HG02884 (cell line): ENCODE measurements at regions not wholly inside any gene's neighbourhood (a gene's known extent, or its start where the extent isn't known, plus 50 kb on each side); places are given as distances from the start of the nearest gene placed in this dataset.
"Not testable (repeated sequence)": the region's sequence is repeated elsewhere in the genome, so short reads cannot be mapped to it uniquely, and the experiment has no call there.

ENCODE experiments used
- ATAC-seq: cut with Tn5 transposase; IDR thresholded peaks from one replicate; pipeline ENCODE4 v1.9.1; 2021; ENCODE audit warnings: mild to moderate bottlenecking, moderate library complexity; ENCODE audit not compliant: unreplicated experiment

DNA sequence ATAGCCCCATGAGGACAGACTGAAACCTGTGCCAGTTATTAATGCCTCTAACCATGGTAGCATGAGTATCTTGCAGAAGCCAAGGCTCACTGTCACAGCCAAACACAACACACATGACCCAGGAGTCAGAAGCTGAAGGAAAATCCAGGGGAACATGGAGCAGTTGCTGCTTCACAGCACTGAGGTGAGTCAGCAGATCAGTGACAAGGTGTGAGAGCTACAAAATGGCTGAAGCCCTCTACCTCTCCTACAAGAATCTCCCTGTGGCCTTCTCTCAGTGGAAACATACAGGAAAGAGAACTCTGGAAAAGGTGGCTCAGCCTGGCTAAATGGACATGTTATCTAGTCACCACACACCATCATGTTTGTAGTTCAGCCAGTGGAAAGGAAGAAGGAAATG lies 93.5 kb downstream of the NAB1 start:
- no peak for ATAC-seq

DNA sequence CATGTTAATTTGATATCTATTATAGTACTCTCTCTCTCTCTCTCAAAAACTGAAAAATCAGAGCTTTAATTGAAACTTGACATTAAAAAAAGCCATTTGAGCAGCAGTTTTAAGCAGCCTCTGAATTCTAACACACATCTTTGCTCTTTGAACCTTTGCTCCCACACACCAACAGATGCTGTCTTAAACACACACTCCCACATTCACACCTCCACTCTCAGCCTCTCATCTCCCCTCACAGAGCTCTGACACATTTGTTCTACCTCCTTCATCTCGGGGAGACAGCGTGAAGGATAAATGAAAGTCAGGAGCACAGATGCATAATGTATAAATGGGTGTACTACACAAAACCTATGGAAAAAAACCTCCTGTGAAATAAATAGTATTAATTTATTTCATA lies 95.2 kb downstream of the NAB1 start:
- ATAC-seq = no peak

DNA sequence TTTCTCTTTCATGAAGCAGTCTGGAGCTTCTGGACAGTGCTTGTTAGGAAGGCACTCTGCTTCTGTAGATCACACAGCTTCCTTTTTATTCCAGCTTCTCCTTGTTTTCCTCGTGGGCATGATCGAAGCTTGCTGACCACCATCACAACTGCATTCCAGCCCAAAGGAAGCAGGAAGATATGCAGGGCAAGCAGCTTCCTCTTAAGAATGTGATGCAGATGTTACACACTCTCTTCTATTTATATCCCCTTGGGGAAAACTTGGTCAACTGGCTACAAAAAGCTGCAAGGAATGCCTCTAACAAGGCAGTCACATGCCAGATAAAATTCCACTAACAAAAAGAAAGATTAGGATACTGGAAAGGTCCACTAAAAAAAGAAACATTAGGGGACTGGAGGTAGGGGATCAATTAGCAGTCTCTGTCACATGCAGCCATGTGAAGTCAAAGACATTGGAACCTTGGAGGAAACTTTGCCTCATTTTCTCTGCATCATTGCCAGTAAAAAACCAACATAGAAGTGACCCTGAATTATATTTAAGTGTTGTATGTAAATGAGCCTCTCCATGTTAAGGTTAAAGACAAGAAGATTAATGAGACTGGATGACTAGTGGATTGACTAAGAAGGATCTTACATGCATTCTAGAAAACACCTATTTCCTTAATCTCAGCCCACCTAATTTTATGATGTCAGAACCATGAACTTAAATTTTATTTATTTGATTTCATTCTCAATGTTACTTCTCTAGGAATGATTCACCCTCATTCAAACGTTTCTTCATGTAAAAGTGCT lies 98.3 kb downstream of the NAB1 start:
- no peak for ATAC-seq

DNA sequence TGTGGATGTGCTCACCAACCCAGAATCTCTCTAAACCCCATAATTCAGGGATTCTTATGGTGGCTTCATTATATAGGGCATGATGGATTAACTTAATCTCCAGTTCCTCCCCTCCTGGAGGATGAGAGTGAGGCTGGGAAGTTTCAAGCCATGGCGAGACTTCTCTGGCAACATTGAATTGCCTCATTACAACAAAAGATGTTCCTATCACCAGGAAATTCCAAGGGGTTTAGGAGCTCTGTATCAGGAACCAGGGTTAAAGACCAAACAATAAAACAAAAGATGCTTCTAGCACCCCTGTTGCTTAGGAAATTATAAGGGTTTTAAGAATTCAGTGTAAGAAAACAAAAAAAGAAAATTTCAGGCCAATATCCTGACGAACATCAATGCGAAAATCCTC lies 100.1 kb downstream of the NAB1 start:
- no peak for ATAC-seq

DNA sequence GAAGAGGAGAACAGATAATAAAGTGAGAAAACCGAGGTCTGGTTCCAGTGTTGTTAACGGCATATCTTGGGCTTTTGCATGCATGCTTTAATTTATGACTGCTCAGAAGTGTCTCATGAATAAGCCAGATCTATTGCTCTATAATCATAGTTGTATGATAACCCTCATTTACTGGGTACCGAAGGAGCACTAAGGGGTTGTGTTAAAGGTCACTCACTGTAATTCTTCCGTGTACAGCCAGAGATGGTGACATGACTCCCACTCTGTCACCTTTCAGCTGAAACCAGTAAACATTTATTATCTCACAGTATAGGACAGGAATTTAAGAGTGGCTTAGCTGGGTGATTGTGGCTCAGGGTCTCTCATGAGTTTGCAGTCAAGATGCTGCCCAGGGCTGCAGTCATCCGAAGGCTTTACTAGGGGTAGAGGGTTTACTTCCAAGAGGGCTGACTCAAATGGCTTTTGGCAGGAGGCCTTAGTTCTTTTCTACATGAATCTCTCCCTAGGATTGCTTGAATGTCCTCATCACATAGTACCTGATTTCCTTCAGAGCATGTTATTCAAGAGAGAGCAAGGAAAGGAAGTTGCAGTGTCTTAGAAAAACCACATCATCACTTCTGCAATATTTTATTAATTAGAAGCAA lies 107.0 kb downstream of the NAB1 start:
- ATAC-seq = no peak

DNA sequence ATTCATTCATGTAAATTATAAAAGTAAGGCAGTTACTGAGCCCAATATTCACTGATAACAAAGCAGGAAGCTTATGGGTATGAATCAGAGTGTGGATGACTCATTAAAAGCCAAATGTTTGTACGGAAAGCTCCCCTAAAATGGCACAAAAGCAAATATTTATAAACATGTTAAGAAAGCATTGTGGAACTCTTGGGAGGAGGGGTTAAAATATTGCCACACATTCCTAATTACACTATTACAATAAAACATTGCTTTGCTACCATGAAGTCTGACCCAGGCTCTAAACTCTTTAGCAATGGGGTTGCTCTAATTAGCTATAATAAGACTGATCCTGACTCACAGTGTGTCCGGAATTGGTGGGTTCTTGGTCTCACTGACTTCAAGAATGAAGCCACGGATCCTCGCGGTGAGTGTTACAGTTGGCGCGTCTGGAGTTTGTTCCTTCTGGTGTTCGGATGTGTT lies 110.9 kb downstream of the NAB1 start:
- no peak for ATAC-seq

DNA sequence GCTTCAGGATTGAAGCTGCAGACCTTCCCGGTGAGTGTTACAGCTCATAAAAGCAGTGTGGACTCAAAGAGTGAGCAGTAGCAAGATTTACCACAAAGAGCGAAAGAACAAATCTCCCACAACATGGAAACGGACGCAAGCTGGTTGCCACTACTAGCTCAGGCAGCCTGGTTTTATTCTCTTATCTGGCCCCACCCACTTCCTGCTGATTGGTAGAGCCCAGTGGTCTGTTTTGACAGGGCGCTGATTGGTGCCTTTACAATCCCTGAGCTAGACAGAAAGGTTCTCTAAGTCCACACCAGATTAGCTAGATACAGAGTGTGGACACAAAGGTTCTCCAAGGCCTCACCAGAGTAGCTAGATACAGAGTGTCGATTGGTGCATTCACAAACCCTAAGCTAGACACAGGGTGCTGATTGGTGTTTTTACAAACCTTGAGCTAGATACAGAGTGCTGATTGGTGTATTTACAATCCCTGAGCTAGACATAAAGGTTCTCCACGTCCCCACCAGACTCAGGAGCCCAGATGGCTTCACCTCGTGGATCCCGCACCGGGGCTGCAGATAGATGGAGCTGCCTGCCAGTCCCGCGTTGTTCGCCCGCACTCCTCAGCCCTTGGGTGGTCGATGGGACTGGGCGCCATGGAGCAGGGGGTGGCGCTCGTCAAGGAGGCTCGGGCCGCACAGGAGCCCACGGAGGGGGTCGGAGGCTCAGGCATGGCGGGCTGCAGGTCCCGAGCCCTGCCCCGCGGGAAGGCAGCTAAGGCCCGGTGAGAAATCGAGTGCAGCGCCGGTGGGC lies 111.7 kb downstream of the NAB1 start:
- not testable (repeated sequence) for ATAC-seq

DNA sequence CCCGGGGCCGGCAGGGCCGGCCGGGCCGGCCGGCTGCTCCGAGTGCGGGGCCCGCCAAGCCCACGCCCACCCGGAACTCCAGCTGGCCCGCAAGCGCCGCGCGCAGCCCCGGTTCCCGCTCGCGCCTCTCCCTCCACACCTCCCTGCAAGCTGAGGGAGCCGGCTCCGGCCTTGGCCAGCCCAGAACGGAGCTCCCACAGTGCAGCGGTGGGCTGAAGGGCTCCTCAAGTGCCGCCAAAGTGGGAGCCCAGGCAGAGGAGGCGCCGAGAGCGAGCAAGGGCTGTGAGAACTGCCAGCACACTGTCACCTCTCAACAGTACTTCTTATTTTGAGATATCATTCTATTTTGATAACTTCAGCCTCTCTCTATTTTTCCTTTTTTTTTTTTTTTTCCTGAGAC lies 112.3 kb downstream of the NAB1 start:
- not testable (repeated sequence) for ATAC-seq

DNA sequence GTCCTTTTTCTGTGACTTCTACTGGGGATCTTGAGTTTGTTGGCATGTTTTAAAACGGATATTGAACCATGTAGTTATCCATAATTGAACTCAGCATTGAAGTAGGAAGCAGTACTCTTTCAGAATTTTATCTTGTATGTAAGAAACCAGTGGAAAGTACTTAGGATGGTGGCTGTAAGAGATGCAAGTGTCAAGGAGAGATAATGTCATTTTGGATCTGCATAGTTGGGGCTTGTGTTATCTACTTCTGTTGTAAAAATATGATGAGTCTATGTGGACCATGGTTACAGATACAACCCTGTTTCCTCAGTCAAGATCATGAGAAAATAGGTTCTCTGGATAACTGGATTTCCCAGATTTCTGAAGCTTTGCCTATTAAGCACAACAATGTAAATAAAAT lies 113.7 kb downstream of the NAB1 start:
- no peak for ATAC-seq

DNA sequence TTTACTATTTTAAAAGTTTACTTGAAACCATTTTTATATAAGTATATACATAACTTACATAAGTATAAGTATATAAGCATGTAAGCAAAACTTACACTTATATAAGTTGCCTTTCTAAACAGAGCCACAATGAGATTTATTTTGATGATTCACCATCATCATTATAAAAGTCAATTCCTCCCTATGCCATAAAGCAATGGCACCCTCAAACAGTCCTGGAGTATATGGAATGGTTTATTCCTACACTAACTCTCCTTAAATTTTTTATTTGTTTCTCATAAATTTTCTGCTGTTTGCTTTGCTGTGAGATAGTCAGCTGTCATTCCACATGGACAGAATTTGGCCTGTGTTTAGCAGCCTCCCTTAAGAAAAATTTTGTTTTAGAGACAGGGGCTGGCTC lies 114.2 kb downstream of the NAB1 start:
- ATAC-seq = no peak

DNA sequence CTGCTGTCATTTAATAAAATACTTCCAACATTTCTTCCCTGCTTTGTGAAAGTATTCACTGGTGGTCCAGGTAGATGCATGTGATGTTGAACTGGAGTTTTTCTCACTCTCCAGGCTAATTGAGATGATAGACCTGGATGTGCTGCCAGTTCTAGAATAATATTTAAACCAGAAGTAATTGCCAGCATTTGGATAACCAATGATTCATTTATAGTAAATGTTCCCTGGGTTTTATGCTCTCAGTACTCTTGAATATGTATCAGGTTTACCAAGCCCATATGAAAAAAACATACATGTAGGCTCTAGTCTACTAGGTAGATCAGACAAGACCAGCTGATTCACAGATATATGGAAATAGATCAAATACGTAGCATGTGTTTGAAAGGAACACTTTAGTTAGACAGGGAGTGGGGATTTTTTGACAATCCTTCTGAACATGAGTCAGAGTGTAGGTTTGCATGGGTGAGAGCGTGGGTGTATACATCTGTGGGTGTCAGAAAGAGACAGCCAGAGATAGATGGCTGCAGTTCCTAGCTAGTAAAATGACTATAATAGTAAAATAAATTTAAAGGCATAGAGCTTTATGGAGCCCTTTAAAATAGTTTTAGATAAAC lies 115.1 kb downstream of the NAB1 start:
- ATAC-seq = peak; percentile 75

DNA sequence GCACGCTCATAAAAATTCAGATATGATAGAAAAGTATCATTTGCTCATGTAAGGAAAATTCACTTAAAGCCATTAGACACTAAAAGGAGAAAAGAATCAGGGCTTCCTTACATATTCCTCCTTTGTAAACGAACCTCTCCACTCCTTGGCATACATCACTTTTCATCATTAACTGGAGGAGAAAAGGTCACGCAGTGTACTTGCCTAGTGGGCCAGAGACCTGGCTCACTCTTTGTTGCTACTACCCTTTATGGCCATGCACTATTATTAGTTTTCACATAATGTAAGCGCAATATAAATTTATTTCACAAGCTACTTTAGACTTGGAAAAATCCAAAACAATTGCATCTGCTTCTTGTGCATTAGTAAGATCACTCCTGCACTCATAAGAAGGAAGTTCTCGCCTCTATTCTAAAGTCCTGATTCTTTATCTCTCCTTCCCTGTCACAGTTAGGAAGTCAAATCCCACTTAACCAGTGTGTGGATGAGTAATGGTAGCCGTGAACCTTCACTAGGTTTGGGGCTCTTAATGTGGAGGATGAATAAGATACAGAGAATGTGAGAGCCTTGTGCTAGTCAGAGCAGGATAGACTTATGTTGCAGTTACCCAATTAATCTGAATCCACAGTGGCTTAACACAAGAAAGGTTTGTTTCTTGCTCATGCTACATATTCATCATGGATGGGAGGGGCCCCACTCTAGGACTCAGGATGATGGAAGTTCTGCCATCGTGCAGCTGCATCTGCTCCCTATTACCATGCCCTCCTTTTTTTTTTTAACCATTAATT lies 115.0 kb upstream of the GLS start:
- ATAC-seq = no peak

DNA sequence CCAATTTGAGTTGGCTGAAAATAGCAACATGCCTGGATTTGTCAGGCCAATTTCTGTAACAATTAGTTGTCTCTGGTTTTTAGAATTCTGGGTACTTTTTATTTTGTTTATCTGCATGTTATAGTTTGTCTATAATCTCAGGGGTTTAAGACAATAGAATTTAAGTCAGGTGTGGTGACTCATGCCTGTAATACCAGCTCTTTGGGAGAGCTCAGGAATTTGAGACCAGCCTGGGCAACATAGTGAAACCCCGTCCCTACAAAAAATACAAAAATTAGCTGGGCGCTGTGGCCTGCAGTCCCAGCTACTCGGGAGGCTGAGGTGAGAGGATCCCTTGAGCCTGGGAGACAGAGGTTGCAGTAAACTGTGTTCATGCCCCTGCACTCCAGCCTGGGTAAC lies 114.4 kb upstream of the GLS start:
- no peak for ATAC-seq

DNA sequence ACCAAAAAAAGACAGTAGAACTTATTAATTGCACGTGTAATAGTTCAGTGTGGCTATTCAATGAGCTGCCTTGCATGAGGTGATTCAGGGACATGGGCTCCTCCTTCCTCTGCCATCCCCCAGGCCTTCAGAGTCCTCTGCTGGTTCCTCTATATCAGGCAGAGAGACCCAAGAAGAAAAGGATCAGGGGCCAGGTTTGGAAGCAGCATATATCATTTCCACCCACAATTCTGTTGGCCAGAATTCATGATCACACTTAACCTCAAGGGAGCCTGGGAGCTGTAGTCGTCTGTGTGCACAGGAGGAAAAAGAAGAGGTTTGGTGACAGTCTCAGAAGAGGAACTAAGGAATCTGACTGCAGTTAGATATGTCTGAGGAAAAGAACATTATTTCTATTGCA lies 114.0 kb upstream of the GLS start:
- ATAC-seq = no peak

DNA sequence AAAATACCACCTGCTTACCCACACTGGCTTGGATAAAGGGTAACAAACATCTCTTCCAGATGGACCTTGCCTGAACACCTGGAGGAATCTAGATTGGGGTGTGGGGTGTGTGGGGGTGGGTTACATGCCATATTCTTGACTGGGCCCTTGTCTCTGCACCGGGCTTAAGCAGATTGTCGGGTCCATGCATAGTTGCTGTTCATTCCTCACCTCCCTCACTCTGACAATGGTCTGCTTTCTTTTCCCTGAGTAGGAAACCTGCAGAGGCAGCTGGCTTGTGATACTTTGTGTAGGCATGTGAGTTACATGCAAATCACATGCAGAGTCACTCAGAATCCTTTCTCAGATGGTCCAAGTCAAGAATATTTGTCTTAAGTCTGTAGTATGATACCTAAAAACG lies 112.8 kb upstream of the GLS start:
- ATAC-seq = no peak

DNA sequence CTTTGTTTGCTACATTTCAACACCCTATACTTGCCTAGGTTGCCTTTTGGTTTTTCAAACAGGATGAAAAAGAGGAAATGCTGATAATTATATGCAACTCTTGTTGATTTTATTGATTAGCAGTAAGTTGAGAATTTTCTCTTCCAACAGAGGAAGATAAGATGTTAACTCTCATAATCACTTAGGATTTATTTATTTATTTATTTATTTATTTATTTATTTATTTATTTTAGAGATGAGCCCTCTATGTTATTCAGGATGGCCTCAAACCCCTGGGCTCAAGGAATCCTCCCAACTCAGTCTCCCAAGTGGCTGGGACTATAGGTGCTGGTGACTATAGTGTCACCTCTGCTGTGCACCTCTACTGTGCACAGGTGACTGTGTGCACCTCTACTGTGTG lies 111.4 kb upstream of the GLS start:
- ATAC-seq = no peak

DNA sequence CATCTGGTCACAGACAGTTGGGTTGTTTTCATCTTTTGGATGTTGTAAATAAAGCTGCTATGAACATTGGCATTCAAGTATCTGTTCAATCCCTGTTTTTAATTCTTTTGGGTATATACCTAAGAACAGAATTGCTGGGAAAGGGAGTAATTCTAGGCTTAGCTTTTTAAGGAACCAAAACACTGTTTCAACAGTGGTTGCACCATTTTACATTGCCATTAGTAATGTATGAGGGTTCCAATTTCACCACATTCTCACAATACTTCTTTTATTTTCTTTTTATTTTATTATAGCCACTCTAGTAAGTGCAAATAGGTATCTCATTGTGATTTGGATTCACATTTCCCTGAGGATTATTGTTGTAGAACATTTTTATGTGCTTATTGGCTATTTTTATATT lies 108.9 kb upstream of the GLS start:
- ATAC-seq = no peak

DNA sequence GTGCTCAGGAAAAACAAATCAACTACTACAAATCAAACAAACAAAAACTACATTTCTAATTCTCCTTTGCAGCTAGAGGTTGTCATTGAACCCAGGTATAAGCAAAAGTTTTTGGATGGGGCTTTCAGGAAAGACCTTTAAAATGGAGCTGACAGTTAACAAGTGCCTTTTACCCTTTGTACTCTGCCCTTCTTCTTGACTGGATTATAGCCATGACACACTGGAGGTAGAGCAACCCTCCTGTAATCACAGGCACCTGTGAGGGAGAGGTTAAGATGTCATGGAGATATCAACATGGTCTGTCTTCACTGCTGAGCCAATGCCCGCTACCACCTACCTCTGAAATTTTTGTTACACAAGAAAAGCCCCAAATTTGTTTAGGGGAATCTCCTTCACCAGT lies 100.0 kb upstream of the GLS start:
- no peak for ATAC-seq

DNA sequence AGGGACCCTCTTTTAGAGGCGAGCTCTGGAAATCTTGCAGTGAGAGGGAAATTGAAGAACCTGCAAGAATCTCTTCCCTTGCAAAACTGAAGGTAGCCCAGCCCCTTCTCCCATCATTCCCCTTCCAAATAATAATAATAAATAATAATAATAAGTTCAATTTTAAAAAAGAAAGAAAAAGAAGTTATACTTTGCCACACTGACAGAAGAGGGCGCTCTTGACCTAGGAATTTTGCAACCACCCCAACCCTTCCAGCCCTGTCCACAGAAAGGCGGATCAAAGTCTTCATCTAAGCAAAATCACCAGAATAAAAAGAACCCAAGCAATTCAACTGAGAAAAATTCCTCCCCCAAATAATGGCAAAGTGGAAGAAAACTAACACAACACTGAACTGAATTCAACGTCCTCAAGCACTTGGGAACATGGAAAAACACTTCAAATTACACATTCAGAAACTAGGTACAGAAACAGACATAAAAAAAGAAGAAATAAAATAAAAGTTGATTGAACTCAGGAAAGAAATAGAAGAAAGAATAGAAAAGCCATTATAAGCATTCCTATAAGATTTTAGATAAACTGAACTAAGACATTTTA lies 98.9 kb upstream of the GLS start:
- no peak for ATAC-seq

DNA sequence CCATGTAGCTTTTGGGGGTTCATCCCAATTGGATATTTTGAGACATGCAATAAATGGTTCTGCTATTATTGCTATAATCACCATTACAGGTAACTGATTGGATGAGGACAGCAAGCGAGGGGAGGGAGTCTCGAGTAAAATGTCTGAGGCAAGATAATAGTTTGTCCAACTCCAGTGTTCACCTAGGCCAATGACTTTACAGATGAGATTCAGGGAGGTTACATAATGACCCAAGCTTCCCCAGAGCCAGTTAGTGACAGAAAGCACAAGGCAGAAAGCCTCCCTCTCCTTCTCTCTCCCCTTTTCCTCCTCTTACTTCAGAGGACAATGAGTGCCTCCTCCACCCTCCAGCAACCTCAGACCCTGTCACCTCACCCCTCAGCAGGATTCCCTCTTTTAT lies 98.4 kb upstream of the GLS start:
- ATAC-seq = no peak
